ENCODE measurements at regions not wholly inside any gene's neighbourhood (a gene's known extent, or its start where the extent isn't known, plus 50 kb on each side); places are given as distances from the start of the nearest gene placed in this dataset.

GRCh38 chr13:69597088-69597487 lies 510.5 kb upstream of the ATXN8OS start:
- Histone ChIP-seq H3K79me2 (ENCODE audit: control insufficient read depth, low read length) (no peaks in the 10 kb centered on the region), H3K4me1 (ENCODE audit: control insufficient read depth, low read length) (no peaks in the 10 kb centered on the region), H3K4me2 (ENCODE audit: low read length) (no peak overlapping the region), H3K9me3 (ENCODE audit: control insufficient read depth, insufficient read depth, low read length) (no peaks in the 10 kb centered on the region), H3F3A (ENCODE audit: control insufficient read depth, insufficient read depth) (no peaks in the 10 kb centered on the region), H3K27me3 (ENCODE audit: control insufficient read depth, low read length) (no peaks in the 10 kb centered on the region), H4K20me1 (ENCODE audit: control insufficient read depth, insufficient read depth, low read depth, low read length) (no peaks in the 10 kb centered on the region), H3K27ac (ENCODE audit: low read depth, low read length) (no peak overlapping the region), H3K9me2 (replicated peaks; ENCODE audit: control insufficient read depth, low read length) (no peaks in the 10 kb centered on the region), H3K36me3 (ENCODE audit: control insufficient read depth, low read length) (no peaks in the 10 kb centered on the region), H3K4me3 (ENCODE audit: low read length) (no peak overlapping the region)
- no peak for TF ChIP-seq EZH2phosphoT487 (IDR thresholded peaks at IDR 0.05; ENCODE audit: borderline replicate concordance, low read length)
- TF ChIP-seq, protein P1, sequence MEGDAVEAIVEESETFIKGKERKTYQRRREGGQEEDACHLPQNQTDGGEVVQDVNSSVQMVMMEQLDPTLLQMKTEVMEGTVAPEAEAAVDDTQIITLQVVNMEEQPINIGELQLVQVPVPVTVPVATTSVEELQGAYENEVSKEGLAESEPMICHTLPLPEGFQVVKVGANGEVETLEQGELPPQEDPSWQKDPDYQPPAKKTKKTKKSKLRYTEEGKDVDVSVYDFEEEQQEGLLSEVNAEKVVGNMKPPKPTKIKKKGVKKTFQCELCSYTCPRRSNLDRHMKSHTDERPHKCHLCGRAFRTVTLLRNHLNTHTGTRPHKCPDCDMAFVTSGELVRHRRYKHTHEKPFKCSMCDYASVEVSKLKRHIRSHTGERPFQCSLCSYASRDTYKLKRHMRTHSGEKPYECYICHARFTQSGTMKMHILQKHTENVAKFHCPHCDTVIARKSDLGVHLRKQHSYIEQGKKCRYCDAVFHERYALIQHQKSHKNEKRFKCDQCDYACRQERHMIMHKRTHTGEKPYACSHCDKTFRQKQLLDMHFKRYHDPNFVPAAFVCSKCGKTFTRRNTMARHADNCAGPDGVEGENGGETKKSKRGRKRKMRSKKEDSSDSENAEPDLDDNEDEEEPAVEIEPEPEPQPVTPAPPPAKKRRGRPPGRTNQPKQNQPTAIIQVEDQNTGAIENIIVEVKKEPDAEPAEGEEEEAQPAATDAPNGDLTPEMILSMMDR (IDR thresholded peaks at IDR 0.05; ENCODE audit: low read depth, low read length, poor library complexity, severe bottlenecking): no peak

DNA sequence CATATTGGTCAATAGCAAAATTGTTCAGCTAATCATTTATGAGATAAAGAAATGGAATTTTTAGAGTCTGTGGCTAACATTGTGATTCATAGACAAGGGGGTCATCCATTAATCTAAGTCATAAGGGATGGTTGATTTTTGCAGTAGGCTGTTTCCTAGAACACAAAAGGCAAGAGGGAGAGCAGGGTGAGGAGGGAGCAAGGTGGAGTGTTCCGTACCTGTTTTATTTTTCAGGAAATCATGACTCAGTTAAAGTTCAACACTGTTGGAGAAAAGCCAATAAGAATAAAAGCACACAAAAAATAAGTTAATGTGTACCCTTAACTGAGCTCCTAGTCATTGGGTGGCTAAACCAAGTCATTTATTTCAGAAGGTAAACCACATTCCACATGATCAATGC lies 512.4 kb upstream of the ATXN8OS start:
- no peaks in the 10 kb centered on the region for H4K20me1 ChIP-seq (ENCODE audit: control insufficient read depth, insufficient read depth, low read depth, low read length)
- TF ChIP-seq, protein P1 (IDR thresholded peaks at IDR 0.05; ENCODE audit: low read depth, low read length, poor library complexity, severe bottlenecking): no peak
- TF ChIP-seq EZH2phosphoT487 (IDR thresholded peaks at IDR 0.05; ENCODE audit: borderline replicate concordance, low read length): no peak
- no peaks in the 10 kb centered on the region for H3F3A ChIP-seq (ENCODE audit: control insufficient read depth, insufficient read depth)
- H3K9me3 ChIP-seq (ENCODE audit: control insufficient read depth, insufficient read depth, low read length): no peaks in the 10 kb centered on the region
- H3K4me2 ChIP-seq (ENCODE audit: low read length): no peak overlapping the region
- no peaks in the 10 kb centered on the region for H3K4me1 ChIP-seq (ENCODE audit: control insufficient read depth, low read length)
- H3K9me2 ChIP-seq (replicated peaks; ENCODE audit: control insufficient read depth, low read length): no peaks in the 10 kb centered on the region
- no peaks in the 10 kb centered on the region for H3K27me3 ChIP-seq (ENCODE audit: control insufficient read depth, low read length)
- H3K27ac ChIP-seq (ENCODE audit: low read depth, low read length): no peak overlapping the region
- H3K4me3 ChIP-seq (ENCODE audit: low read length): no peak overlapping the region
- no peaks in the 10 kb centered on the region for H3K79me2 ChIP-seq (ENCODE audit: control insufficient read depth, low read length)
- no peaks in the 10 kb centered on the region for H3K36me3 ChIP-seq (ENCODE audit: control insufficient read depth, low read length)

GRCh38 chr13:69591437-69591836 lies 516.2 kb upstream of the ATXN8OS start:
- Histone ChIP-seq H3K9me3 (ENCODE audit: control insufficient read depth, insufficient read depth, low read length) (no peaks in the 10 kb centered on the region), H3F3A (ENCODE audit: control insufficient read depth, insufficient read depth) (no peaks in the 10 kb centered on the region), H3K4me2 (ENCODE audit: low read length) (no peak overlapping the region), H3K27me3 (ENCODE audit: control insufficient read depth, low read length) (no peaks in the 10 kb centered on the region), H3K9me2 (replicated peaks; ENCODE audit: control insufficient read depth, low read length) (no peaks in the 10 kb centered on the region), H3K36me3 (ENCODE audit: control insufficient read depth, low read length) (no peaks in the 10 kb centered on the region), H4K20me1 (ENCODE audit: control insufficient read depth, insufficient read depth, low read depth, low read length) (no peaks in the 10 kb centered on the region), H3K4me1 (ENCODE audit: control insufficient read depth, low read length) (no peaks in the 10 kb centered on the region), H3K27ac (ENCODE audit: low read depth, low read length) (no peak overlapping the region), H3K79me2 (ENCODE audit: control insufficient read depth, low read length) (no peaks in the 10 kb centered on the region), H3K4me3 (ENCODE audit: low read length) (no peak overlapping the region)
- TF ChIP-seq, protein P1 (IDR thresholded peaks at IDR 0.05; ENCODE audit: low read depth, low read length, poor library complexity, severe bottlenecking): no peak
- no peak for TF ChIP-seq EZH2phosphoT487 (IDR thresholded peaks at IDR 0.05; ENCODE audit: borderline replicate concordance, low read length)

Data from DOHH2 (cell line).